B cell (primary cell): ENCODE measurements at regions not wholly inside any gene's neighbourhood (a gene's known extent, or its start where the extent isn't known, plus 50 kb on each side); places are given as distances from the start of the nearest gene placed in this dataset. TPM values are rescaled to one million over a fixed set of nuclear protein-coding genes. Genes with fewer than 3 reads are reported as not detected.

Experiments used
- ATAC-seq: fragments of 200-7000 bp; cut with Tn5 transposase; one replicate; pipeline ENCODE4 v1.10.0; 2021; ENCODE audit warnings: low read depth, mild to moderate bottlenecking, moderate number of reproducible peaks, moderate library complexity
- CTCF ChIA-PET: fragments of 350-600 bp; sonication (Branson Sonifier 250); formaldehyde crosslinking; loops from one replicate; lab custom pipeline; 2021; ENCODE audit warnings: antibody characterized with exemption, inconsistent platforms; lab: Charles Lee
- POLR2A ChIA-PET: fragments of 350-600 bp; sonication (Branson Sonifier 250); formaldehyde crosslinking; loops from one replicate; lab custom pipeline; 2021; ENCODE audit warnings: antibody characterized with exemption; lab: Charles Lee
- DNase-seq: peaks from one replicate; pipeline ENCODE4 v3.0.0; 2013
- H2AFZ ChIP-seq: 2 replicates; pipeline ENCODE4 v1.6.1; 2012; ENCODE audit warnings: mild to moderate bottlenecking, low read depth, low read length; ENCODE audit not compliant: insufficient read depth, poor library complexity, severe bottlenecking
- H3K27ac ChIP-seq, 2 donors: 1 replicate in 1 of 2; 2 replicates in 1 of 2; pipeline ENCODE4 v1.5.1; 2012 to 2013; ENCODE audit warnings: low read length in 2 of 2, mild to moderate bottlenecking in 2 of 2, moderate library complexity in 1 of 2
- H3K27me3 ChIP-seq, 4 experiments: fragments of 200-600 bp in 1 of 4; sonication (generic) in 1 of 4; replicated peaks in 1 of 4; 1 replicate in 2 of 4; 2 replicates in 2 of 4; pipeline versions ENCODE4 v1.6.1 to v1.7.0; 2013 to 2016; ENCODE audit warnings: low read length in 3 of 4, mild to moderate bottlenecking in 2 of 4, mixed read lengths in 1 of 4, moderate library complexity in 1 of 4; ENCODE audit not compliant: insufficient read depth in 4 of 4, control insufficient read depth in 3 of 4; ENCODE audit errors: control extremely low read depth in 1 of 4
- H3K36me3 ChIP-seq, 2 experiments: replicated peaks in 1 of 2; 1 replicate in 1 of 2; 2 replicates in 1 of 2; pipeline versions ENCODE4 v1.6.1 to v1.7.1; 2013; ENCODE audit warnings: low read length in 1 of 2; ENCODE audit not compliant: insufficient read depth in 2 of 2, control insufficient read depth in 1 of 2; ENCODE audit errors: control extremely low read depth in 1 of 2, extremely low read depth in 1 of 2
- H3K4me1 ChIP-seq, 2 donors: fragments of 200-600 bp in 1 of 2; sonication (generic) in 1 of 2; 1 replicate in 1 of 2; 2 replicates in 1 of 2; pipeline versions ENCODE4 v1.5.1 to v1.6.1; 2013 to 2017; ENCODE audit warnings: low read length in 2 of 2; ENCODE audit not compliant: control insufficient read depth in 2 of 2, insufficient read depth in 2 of 2
- H3K4me2 ChIP-seq: replicated peaks from 2 replicates; pipeline ENCODE3; 2012; ENCODE audit warnings: mild to moderate bottlenecking, low read depth, low read length; ENCODE audit not compliant: poor library complexity, severe bottlenecking
- H3K4me3 ChIP-seq, 5 experiments: fragments of 200-600 bp in 1 of 5; sonication (generic) in 1 of 5; 1 replicate in 3 of 5; 2 replicates in 2 of 5; pipeline versions ENCODE4 v1.5.1 to v1.7.0; 2011 to 2016; ENCODE audit warnings: low read length in 4 of 5, mild to moderate bottlenecking in 4 of 5, low read depth in 2 of 5, control low read depth in 1 of 5, moderate library complexity in 1 of 5; ENCODE audit not compliant: insufficient read depth in 1 of 5; ENCODE audit errors: control extremely low read depth in 1 of 5, extremely low read depth in 1 of 5
- H3K79me2 ChIP-seq: fragments of 200-600 bp; sonication (generic); one replicate; pipeline ENCODE4 v1.6.0; 2016; ENCODE audit warnings: low read length; ENCODE audit not compliant: control insufficient read depth, insufficient read depth
- H3K9ac ChIP-seq: fragments of 200-600 bp; sonication (generic); 2 replicates; pipeline ENCODE4 v1.6.1; 2017; ENCODE audit warnings: mild to moderate bottlenecking, low read length, moderate library complexity
- H3K9me3 ChIP-seq, 3 donors: one replicate each; pipeline versions ENCODE4 v1.6.1 to v1.7.1; 2013; ENCODE audit warnings: low read length in 2 of 3; ENCODE audit not compliant: control insufficient read depth in 2 of 3, insufficient read depth in 1 of 3; ENCODE audit errors: control extremely low read depth in 1 of 3
- H4K20me1 ChIP-seq: 2 replicates; pipeline ENCODE4 v1.6.0; 2012; ENCODE audit warnings: mild to moderate bottlenecking, low read length; ENCODE audit not compliant: insufficient read depth, control insufficient read depth, poor library complexity, severe bottlenecking
- H3K27ac Mint-ChIP-seq: one replicate; pipeline ENCODE4 v1.8.0; 2021; ENCODE audit warnings: mixed read lengths
- H3K27me3 Mint-ChIP-seq: one replicate; pipeline ENCODE4 v1.8.0; 2021; ENCODE audit warnings: mixed read lengths
- H3K4me1 Mint-ChIP-seq: one replicate; pipeline ENCODE4 v1.8.0; 2021; ENCODE audit warnings: mixed read lengths
- H3K4me3 Mint-ChIP-seq: one replicate; pipeline ENCODE4 v1.8.0; 2021; ENCODE audit warnings: mixed read lengths
- H3K9me3 Mint-ChIP-seq: one replicate; pipeline ENCODE4 v1.8.0; 2022; ENCODE audit warnings: mixed read lengths; ENCODE audit not compliant: insufficient read depth
- CTCF ChIP-seq: fragments of 200-600 bp; IDR thresholded peaks from one replicate; pipeline ENCODE4 v1.8.0; 2022; ENCODE audit warnings: antibody characterized with exemption, mild to moderate bottlenecking
- EZH2 ChIP-seq: IDR thresholded peaks from 2 replicates; pipeline ENCODE4 v1.6.1; 2012; ENCODE audit warnings: borderline replicate concordance, low read depth, mild to moderate bottlenecking, moderate library complexity, low read length; ENCODE audit not compliant: insufficient read depth, poor library complexity, severe bottlenecking
- WGBS: methylation state at CpG from one replicate; pipeline ENCODE4 v1.1.5; 2013; ENCODE audit warnings: missing lambda C conversion rate; ENCODE audit not compliant: insufficient coverage; 5-methylcytosine and 5-hydroxymethylcytosine counted together
- intact Hi-C: fragments of 100-400 bp; cut with micrococcal nuclease; formaldehyde crosslinking; loops from one replicate; pipeline ENCODE4 v1.10.0; 2022
- small RNA-seq: library from RNA; depleted of rRNA; stranded (forward); fragments of <200 nt; gene quantifications from one replicate; pipeline ENCODE3, GENCODE V24; 2012; ENCODE audit warnings: low replicate concordance, low read depth; ENCODE audit not compliant: insufficient read length

GRCh38 chr3:145981056-145981455, 179.9 kb downstream of the PLOD2 start:
- H3K36me3 ChIP-seq, result no peaks in the 10 kb centered on the region
- Mint-ChIP-seq H3K27ac (no peak overlapping the region), H3K4me1 (no peaks in the 10 kb centered on the region), H3K4me3 (no peak overlapping the region), H3K9me3 (peaks cover 6% of the 10 kb centered on the region), H3K27me3 (no peaks in the 10 kb centered on the region)
- no peak overlapping the region for H2AFZ ChIP-seq
- TF ChIP-seq EZH2 (no peak), CTCF (no peak)
- ChIA-PET POLR2A (no interaction called here), CTCF (no interaction called here)
- no CpG with 5 or more reads among the region's 2 CpGs for WGBS
- no peaks in the 10 kb centered on the region for H3K4me1 ChIP-seq
- intact Hi-C loops, result no loop called here
- no peaks in the 10 kb centered on the region for H3K9me3 ChIP-seq
- no peak overlapping the region for H3K27ac ChIP-seq
- no peaks in the 10 kb centered on the region for H4K20me1 ChIP-seq
- no peaks in the 10 kb centered on the region for H3K27me3 ChIP-seq
- H3K79me2 ChIP-seq, result no peaks in the 10 kb centered on the region
- H3K4me3 ChIP-seq, result no peak overlapping the region
- no peak for ATAC-seq
- no peak for DNase-seq
- H3K9ac ChIP-seq, result no peak overlapping the region
- no peak overlapping the region for H3K4me2 ChIP-seq

DNA sequence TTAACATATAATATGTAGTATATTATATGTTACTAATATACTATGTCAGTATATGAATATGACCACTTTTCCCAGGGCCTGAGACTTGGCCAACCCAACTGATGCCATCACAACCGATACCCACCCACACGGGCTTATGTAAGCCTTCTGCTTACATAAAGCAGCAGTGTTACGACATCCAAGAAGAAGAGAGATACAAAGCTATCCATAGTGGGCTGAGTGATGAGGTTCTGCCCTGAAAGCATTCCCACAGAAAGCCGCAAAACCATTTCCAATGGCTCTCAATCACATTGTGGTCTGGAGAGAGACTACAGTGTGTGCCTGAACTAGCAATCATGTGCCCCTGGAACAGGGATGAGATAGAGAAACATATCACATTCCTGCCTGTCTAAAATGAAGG, 177.9 kb downstream of the PLOD2 start:
- no peak for DNase-seq
- H3K27me3 ChIP-seq, result no peaks in the 10 kb centered on the region
- H3K9me3 Mint-ChIP-seq, result peaks cover 6% of the 10 kb centered on the region
- WGBS, result no CpG with 5 or more reads among the region's 4 CpGs
- no peak overlapping the region for H3K9ac ChIP-seq
- H3K27ac ChIP-seq, result no peak overlapping the region
- H3K4me3 ChIP-seq, result no peak overlapping the region
- H3K36me3 ChIP-seq, result no peaks in the 10 kb centered on the region
- no peak overlapping the region for H2AFZ ChIP-seq
- H3K27ac Mint-ChIP-seq, result no peak overlapping the region
- no peak overlapping the region for H3K4me3 Mint-ChIP-seq
- TF ChIP-seq EZH2, result no peak
- TF ChIP-seq CTCF, result no peak
- H3K9me3 ChIP-seq, result no peaks in the 10 kb centered on the region
- H3K79me2 ChIP-seq, result no peaks in the 10 kb centered on the region
- ChIA-PET CTCF (no interaction called here), POLR2A (no interaction called here)
- no peaks in the 10 kb centered on the region for H4K20me1 ChIP-seq
- intact Hi-C loops, result no loop called here
- ATAC-seq, result no peak
- H3K4me1 Mint-ChIP-seq, result no peaks in the 10 kb centered on the region
- no peak overlapping the region for H3K4me2 ChIP-seq
- no peaks in the 10 kb centered on the region for H3K4me1 ChIP-seq
- H3K27me3 Mint-ChIP-seq, result no peaks in the 10 kb centered on the region

Small RNAs in the stretch of these regions (small RNA-seq; reads per million reads assigned to genes)
- not detected for gene RNA5SP144
